ENCODE measurements at regions not wholly inside any gene's neighbourhood (a gene's known extent, or its start where the extent isn't known, plus 50 kb on each side); places are given as distances from the start of the nearest gene placed in this dataset.

- TF ChIP-seq CTCF (conservative IDR thresholded peaks at IDR 0.05 in 1 of 2, IDR thresholded peaks at IDR 0.05 in 1 of 2; ENCODE audit: extremely low read depth in 1 of 2, insufficient read depth in 1 of 2, low read depth in 1 of 2, low read length in 2 of 2) (no peak), EZH2 (IDR thresholded peaks at IDR 0.05; ENCODE audit: borderline replicate concordance, low read length) (no peak)
Measured at GRCh38 chr3:43909149-43909548, 218.4 kb downstream of the ABHD5 start.

Data from mammary epithelial cell (primary cell).